ENCODE measurements at regions not wholly inside any gene's neighbourhood (a gene's known extent, or its start where the extent isn't known, plus 50 kb on each side); places are given as distances from the start of the nearest gene placed in this dataset.

DNA sequence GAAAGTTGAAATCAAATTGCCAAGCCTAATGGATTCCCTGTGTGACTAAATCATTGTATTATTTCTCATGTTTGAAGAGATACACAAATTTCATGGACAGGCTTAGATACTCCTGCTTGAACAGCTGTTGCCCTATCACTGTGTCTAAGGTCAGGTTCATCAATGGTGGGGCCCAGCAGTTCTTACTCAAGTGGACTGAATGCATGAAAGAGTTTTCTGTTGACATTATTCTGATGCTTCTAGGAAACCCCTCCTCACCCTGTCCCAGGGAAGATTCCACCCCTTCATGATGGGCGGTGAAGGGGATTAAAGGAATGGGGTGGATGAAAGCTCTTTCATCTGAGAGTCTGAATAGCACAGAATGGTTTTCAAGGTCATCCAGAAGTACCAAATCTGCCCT, 148.8 kb downstream of the INO80D start:
- DNase-seq, result no peak

DNA sequence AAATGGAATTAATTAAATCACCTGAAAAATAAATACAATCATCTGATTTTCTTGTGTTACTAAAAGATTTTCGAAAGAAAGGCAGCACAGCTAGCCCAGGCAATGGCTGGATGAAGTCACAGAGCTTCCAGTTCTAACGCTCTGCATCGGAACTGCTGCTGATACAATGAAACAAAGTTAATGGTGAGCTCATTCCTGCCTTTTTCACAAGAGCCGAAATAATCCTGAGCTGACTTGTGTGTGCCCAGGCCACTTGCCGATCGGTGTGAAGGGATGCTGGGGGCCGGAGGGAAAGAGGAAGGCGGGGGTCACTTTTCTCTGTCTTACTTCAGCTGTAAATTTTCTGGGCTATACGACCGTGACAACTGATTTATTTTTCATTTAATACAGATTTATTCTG, 149.5 kb downstream of the INO80D start:
- no peak for DNase-seq

- DNase-seq, result no peak
Observed at GRCh38 chr2:205934443-205934842, 151.5 kb downstream of the INO80D start.

GRCh38 chr2:205932861-205933260, 153.1 kb downstream of the INO80D start:
- no peak for DNase-seq

DNA sequence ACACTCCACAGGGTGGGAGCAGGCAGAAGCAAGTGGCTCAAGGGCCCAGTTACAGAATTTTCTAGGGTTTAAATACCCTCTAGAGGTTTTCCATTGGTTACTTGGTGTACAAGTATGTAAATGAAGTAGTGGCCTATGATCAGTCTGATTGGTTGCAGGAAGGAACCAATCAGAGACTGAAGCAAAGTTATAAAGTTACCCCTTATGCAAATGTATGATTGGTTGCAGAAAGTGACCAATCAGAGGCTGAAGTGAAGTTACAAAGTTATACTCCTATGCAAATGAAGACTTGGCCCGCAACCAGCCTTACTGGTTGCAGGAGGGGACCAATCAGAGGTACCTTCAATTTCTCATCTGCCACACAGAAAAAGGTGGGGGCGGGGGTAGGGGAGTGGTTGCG, 154.6 kb downstream of the INO80D start:
- DNase-seq, result no peak

DNA sequence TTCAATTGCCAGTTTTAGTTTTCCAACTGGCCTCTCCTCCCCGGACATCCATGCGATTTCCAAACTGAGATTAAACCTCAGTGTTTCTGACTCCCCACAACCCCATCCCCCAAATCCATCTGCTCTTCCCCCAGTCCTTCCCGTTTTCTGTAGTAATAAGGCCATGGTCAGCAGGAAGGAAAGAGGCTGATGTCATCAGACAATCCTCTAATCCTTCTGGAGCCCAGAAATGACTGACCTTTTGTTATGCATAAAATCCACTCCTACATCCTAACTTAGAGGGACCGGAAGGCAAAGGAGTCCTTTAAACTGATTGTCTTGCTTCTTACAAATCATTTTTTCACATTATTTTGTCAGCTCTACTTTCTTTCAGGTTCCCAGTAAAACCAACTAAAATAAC, 155.8 kb downstream of the INO80D start:
- no peak for DNase-seq

GRCh38 chr2:205929246-205929942, 156.6 kb downstream of the INO80D start:
- no peak for DNase-seq

DNA sequence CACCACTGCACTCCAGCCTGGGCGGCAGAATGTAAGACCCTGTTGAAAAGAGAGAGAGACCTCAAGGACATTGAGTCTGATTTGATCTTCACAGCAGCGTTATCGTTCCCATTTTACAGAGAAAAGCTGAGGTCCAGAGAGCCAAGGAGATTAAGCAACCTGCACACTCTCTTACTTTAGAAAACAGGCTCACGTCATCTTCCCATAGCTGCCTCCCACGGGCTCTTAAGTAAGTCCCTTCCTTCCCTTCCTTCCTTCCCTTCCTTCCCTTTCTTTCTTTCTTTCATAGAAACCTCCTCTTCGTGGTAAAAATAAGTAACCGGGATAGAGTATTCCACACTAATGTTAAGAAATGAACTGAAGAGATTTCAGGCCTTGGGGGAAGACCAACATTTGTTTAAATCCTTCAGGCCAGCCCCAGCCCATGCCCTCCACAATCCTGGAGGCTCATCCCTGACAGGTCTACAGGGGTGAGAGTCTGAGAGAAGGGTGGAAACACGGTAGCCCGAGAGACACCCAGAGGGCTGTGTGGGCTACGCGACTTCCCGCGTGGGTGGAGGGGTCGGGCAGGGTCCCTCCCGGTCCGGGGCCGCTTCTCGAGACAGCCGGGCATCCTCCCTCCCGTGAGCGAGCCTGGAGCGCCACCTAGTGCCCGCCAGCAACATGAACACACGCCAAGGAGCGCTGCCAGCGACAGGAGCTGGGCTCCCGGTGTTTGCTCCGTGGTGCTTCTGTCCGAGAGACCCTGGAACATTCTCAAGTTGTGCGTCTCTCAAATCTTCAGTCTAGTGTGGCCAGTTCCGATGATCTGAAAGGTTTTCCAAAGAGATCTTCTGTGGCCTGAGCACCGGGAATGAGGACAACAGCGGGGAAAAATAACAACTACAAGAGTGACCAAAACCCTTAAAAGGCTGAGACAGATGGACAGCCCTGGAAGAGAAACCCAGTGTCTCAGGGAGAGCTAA, 160.3 kb downstream of the INO80D start:
- peak; percentile 74 for DNase-seq

DNA sequence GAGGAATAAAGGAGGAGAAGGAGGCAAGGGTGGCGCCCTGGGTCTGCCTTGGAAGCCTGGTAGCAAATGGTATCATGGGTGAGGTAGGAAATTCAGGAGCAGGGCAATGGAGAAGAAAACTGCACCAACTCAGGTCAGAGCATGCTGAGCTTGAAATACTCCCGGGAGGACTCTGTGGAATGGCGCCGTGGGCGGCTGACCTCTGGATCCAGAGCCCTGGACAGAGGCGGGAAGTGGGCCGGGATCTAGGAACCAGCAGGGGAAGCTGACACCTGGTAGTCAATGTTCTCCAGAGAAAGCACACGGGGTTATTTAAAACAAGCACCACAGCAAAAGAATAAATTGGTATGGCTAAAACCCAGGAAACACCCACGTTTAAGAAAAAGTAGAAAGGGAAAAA, 161.3 kb downstream of the INO80D start:
- no peak for DNase-seq

DNA sequence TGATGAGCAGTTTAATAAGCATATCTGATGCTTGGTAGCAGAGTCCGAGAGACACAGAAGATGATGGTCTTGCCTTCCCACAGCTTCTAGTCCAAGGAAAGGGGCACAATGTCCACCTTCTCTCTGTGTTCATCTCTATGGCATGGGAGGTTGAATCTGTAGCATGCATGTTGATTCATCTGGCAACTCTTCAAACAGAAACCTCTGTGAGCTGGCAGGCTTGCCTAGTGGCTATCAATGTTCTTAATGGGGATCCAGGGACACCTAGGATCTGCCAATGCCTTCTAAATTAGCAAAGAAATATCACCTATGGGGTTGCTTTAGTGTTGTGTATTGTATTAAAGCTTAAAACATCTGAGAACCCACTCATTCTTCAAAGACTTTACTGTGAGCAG, 170.8 kb downstream of the INO80D start:
- no peak for DNase-seq

- DNase-seq, result no peak
Observed at GRCh38 chr2:205914213-205915129, 171.5 kb downstream of the INO80D start.

DNA sequence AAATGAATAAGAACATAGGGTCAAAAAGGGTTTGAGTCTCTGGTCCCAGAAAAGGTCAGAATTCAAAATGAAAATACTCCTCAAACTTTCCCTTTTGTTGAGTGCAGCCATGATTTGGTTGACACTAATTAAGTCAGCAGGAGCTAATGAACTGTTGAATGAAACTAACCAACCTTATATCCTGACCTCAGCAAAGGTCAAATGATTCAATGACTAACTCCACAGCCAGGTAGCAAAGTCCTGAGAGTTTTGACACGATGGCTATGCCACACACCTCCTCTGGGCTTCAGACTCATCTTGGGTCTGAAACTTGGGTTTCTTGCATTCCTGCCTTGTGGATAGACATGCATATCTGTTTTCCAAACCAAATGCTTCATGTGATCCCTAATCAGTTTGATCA, 172.3 kb downstream of the INO80D start:
- no peak for DNase-seq

DNA sequence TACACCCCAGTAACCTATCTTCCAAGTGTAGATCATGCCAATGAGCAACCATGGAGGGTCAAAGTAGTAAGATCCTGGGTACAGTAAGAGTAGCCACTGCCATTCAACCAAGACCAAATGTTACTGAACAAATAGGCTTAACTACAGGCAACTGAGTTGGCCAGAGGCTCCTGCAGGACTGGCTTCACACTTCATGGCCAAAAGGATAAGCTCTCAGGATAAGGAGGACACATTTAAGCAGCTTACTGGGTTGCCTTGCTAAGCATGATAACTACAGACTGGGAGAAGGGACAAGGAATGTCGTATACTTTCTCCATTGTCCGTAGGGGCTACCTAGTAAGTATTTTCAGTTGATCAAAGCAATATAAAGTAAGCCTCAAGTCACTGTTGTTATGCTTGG, 174.7 kb downstream of the INO80D start:
- no peak for DNase-seq

DNA sequence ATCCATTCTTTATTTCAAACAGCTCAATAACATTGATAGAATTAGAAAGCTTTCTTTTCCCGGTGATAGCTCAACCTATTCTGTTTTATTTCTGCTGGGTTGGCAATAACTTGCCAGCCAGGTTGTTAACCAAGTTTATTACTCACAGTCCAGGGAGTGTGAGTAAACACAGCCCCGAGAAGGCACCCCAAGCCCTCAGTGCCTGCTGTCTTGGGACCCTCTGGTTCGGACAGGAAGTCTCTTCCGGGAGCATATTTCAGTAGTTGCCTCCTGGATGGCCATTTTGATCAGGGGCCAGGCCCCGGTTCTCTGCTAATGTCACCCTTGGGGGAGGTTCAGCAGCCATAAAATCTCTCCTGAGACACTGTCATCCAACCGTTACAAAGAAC, 176.8 kb downstream of the INO80D start:
- no peak for DNase-seq

- DNase-seq, result no peak
Observed at GRCh38 chr2:205908212-205909183, 177.5 kb downstream of the INO80D start.

GRCh38 chr2:205906419-205906818, 179.6 kb downstream of the INO80D start:
- DNase-seq, result no peak

GRCh38 chr2:205905576-205905975, 180.4 kb downstream of the INO80D start:
- DNase-seq, result no peak

- no peak for DNase-seq
Observed at GRCh38 chr2:205904873-205905272, 181.1 kb downstream of the INO80D start.

DNA sequence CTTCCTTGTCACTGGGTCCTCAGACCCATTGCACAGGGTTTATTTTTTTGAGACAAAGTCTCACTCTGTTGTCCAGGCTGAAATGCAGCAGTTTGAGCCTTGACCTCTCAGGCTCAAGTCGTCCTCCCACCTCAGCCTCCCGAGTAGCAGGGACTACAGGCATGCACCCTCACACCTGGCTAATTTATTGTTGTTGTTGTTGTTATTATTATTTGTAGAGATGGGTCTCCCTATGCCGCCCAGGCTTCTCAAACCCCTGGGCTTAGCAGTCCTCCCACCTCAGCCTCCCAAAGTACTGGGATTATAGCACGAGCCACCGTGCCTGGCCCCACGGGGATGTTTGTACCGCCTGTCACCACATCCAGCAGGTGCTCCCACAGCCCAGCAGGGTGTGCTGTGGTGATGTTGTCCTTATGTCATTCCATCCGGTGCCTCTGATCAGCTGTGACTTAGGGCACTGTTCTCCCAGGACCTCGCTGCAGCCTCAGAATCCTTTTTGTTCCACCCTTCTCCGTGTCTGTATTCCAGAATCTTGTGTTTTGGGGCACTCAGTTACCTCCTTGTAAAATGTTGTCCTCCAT, 182.3 kb downstream of the INO80D start:
- DNase-seq, result no peak

- no peak for DNase-seq
Observed at GRCh38 chr2:205902900-205903237, 183.1 kb downstream of the INO80D start.

DNA sequence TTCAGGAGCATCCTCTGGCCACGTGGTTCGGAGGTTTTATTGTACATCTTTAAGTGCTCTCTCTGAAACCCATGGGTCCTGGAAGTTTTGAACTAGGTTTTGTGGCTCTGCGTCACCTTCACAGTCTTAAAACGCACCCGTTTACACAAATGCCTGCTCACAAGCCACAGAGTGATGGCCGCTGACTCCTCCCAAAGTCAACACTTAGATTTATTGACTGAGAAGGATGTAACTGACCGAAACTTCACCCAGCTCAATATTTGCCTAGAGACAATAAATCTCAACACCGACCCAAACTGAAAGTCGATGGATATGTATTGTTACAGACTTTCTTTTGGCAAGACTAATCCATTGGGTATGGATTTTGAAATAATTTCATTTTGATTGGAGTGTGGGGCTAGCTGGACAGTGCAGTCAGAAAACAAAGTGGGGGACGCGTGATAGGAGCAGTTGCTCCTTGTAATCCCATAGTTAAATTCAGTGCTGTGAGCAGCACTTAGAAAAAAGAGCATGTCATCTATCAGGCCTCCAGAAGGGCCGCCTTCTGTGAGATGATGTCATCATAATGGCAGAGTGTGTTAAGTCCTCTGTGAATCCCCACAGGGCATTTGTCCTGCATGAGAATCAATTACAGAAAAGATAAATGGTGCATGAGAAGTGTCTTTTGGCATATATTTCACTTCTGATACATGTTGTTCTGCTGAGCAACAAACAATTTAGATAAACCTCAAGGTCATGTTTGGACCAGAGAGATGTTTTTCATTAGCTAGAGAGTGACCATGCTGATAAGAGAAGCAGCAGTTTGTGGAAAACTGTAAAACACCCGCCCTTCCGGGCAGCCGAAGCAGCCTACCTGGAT, 183.7 kb downstream of the INO80D start:
- DNase-seq, result no peak

Measured in CD4-positive, alpha-beta T cell treated with Interleukin-17A for 4 hours (primary cell).